OCI-LY1 (cell line): ENCODE measurements at regions not wholly inside any gene's neighbourhood (a gene's known extent, or its start where the extent isn't known, plus 50 kb on each side); places are given as distances from the start of the nearest gene placed in this dataset.

Source experiments
- EZH2 ChIP-seq: fragments of 200-600 bp; sonication (generic), shearing (Covaris generic); IDR thresholded peaks from 2 replicates; pipeline ENCODE4 v1.8.0; 2017; ENCODE audit warnings: borderline replicate concordance, mixed run types, mild to moderate bottlenecking, antibody characterized with exemption, low read length, moderate library complexity, mixed read lengths
- TF ChIP-seq, protein P1 (sequence below): fragments of 200-600 bp; sonication (generic), shearing (Covaris generic); IDR thresholded peaks from 2 replicates; pipeline ENCODE4 v1.5.1; 2017; ENCODE audit warnings: mild to moderate bottlenecking, antibody characterized with exemption, low read length, moderate library complexity, mixed read lengths

DNA sequence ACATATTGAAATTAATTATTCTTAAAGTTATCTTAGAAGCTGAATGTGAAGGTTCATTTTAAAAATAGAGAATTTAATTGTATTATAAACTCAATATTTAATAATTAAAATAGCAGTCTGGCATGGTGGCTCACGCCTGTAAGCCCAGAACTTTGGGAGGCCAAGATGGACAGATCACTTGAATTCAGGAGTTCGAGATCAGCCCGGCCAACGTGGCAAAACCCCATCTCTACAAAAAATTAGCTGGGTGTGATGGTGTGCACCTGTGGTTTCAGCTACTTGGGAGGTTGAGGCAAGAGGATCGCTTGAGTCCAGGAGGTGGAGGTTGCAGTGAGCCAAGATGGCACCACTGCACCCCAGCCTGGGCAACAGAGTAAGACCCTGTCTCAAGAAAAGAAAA lies 659.9 kb upstream of the AGA start:
- TF ChIP-seq, protein P1, sequence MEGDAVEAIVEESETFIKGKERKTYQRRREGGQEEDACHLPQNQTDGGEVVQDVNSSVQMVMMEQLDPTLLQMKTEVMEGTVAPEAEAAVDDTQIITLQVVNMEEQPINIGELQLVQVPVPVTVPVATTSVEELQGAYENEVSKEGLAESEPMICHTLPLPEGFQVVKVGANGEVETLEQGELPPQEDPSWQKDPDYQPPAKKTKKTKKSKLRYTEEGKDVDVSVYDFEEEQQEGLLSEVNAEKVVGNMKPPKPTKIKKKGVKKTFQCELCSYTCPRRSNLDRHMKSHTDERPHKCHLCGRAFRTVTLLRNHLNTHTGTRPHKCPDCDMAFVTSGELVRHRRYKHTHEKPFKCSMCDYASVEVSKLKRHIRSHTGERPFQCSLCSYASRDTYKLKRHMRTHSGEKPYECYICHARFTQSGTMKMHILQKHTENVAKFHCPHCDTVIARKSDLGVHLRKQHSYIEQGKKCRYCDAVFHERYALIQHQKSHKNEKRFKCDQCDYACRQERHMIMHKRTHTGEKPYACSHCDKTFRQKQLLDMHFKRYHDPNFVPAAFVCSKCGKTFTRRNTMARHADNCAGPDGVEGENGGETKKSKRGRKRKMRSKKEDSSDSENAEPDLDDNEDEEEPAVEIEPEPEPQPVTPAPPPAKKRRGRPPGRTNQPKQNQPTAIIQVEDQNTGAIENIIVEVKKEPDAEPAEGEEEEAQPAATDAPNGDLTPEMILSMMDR, result no peak
- TF ChIP-seq EZH2, result no peak
